ENCODE measurements at regions not wholly inside any gene's neighbourhood (a gene's known extent, or its start where the extent isn't known, plus 50 kb on each side); places are given as distances from the start of the nearest gene placed in this dataset.

DNA sequence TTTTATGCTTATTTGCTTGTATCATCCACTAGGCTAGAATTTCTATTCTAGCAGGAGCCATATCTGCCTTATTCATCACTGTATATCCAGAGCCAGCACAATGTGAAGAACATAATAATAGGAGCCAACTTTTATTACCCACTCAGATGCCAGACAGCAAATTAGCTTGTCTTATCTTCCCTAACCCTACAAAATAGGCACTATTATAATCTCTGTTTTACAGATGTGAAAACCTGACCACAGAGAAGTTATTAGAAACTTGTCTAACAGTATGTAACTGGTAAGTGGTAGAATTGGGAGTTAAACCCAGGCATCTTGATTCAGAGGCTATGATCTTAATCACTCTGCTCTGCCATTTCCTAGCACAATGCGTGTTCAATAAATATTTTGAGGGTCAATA is 579.5 kb downstream of the CAAP1 start:
- DNase-seq (ENCODE audit: low read depth in 2 of 2) = no peak

- no peak for DNase-seq (ENCODE audit: low read depth in 2 of 2)
Measured at GRCh38 chr9:26311463-26311995, 581.1 kb downstream of the CAAP1 start.

- DNase-seq (ENCODE audit: low read depth in 2 of 2) = no peak
Measured at GRCh38 chr9:26310294-26310693, 582.3 kb downstream of the CAAP1 start.

- no peak for DNase-seq (ENCODE audit: low read depth in 2 of 2)
Measured at GRCh38 chr9:26308328-26308727, 584.3 kb downstream of the CAAP1 start.

- DNase-seq (ENCODE audit: low read depth in 2 of 2) = no peak
Measured at GRCh38 chr9:26301659-26302058, 590.9 kb downstream of the CAAP1 start.

DNA sequence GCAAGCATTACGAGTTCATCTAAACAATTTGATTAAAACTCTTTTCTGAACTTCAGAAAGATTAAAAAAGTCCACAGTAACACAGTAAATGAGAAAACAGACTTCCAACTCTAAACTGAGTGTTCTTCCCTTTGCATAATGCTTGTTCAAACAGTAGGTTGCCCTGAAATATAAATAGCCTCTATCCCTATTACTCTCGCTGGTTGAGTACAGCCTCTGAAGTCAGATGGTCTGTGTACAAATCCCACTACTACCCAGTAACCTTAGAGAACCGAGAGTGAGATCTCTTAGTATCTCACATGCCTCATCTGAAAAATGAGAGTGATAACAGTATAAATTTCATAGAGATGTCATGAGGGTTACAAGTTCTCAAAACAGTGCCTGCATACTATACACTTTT is 591.6 kb downstream of the CAAP1 start:
- no peak for DNase-seq (ENCODE audit: low read depth in 2 of 2)

DNA sequence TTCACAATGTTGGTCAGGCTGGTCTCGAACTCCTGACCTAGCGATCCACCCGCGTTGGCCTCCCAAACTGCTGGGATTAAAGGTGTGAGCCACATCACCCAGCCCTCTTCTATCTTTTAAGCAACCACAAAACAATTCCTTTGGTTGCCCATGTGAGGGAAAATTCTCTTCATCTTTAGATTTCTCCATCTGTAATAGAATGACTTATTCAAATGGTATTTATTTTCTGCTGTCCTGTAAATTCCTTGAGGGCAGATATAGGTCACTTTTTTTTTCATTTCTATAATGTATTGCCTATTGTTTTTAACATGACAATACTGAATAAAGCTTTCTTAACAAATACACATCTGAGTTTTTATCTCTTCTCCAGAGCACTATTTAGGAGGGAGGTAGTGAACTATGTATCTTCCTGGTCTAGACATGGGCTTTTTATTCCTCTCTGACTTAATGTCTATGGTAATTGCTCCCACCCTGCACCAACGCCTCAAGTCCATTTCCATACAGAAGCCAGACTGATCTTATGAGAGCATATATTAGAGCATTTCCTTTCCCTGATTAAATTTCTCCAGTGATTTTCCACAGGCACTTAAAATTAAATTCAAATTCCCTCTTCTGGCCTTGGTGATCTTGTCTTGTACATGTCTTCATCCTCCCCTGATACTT is 595.6 kb downstream of the CAAP1 start:
- peak; percentile 27 to 29 for DNase-seq (ENCODE audit: low read depth in 2 of 2)

GRCh38 chr9:26292943-26293342 is 599.7 kb downstream of the CAAP1 start:
- peak; percentile 29 to 42 for DNase-seq (ENCODE audit: low read depth in 2 of 2)

GRCh38 chr9:26271495-26272122 is 593.4 kb upstream of the TUSC1 start:
- no peak for DNase-seq (ENCODE audit: low read depth in 2 of 2)

- no peak for DNase-seq (ENCODE audit: low read depth in 2 of 2)
Measured at GRCh38 chr9:26266146-26266793, 588.0 kb upstream of the TUSC1 start.

DNA sequence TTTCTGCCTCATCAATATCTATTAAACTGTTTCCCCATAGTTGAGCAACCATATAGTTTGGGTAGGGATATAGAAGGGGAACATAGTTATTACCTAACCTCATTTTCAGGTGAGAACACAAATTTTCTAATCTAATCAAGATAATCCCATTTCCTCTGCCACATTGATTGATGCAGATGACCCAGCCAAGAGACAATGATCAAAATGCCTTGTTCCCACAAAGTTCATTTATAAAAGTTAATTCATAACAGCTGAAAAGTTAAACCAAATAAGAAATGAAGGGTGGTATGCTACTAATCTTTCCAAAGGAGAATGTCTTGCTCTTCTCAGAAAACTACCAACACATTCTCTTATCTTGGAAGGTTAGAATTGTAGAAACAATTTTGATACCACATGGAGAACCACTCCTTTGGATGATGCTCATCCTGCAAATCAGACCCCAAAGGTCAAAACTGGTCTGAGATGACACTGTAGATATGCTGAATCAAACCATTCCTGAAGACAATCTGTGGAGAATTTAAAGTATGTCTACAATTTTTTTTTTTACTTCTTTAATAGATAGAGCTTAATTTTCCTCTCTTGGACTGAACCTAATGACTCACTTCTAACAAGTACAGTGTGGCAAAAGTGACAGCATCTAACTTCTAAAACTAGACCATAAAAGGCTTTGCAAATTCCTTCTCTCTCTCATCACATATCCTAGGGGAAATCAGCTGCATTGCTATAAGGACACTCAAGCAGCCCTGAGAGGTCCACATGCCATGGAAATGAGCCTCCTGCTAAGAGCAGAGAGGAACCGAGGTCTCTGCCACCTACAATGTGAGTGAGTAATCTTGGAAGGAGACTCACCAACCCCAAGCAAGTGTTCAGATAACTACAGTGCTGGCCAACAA is 586.7 kb upstream of the TUSC1 start:
- DNase-seq (ENCODE audit: low read depth in 2 of 2) = peak; percentile 92 to 93

DNA sequence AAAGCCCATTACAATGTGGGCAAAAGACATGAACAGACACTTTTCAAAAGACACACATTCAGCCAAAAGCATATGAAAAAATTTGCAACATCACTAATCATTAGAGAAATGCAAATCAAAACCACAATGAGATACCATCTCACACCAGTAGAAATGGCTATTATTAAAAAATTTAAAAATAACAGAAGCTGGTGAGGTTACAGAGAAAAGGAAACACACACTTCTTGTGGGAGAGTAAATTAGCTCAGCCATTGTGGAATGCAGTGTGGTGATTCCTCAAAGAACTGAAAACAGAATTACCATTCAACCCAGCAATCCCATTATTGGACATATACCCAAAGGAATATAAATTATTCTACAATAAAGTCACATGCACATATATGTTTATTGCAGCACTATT is 585.2 kb upstream of the TUSC1 start:
- DNase-seq (ENCODE audit: low read depth in 2 of 2) = no peak

DNA sequence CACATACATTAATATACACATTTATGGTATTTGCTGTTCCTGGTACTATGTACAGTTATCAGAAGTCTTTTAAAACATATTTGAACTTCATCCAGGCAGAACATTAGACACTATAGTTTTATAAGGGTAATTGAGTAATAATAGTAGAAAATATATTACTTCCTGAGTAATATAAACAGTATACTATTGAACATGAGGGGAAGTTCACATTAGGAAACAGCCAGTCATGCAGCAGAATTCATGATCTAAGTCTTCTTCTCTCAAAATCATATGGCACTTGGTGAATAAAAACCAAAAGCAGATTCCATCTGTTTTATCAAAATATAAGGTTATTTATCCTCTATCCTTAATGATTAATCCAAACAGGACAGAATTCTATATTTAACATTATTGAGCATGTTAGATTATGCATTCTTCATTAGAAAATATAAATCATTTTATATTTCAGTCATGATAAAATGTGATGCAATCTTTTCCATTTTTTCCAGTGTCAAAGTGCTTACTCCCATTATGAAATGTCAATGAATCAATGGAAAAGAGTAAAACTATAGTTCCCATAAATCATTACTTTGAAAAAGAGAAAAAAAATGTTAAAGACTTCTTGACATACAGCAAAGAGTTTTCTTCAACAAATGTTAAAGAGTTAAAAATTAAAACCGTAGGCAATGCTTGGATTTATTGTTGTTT is 584.3 kb upstream of the TUSC1 start:
- DNase-seq (ENCODE audit: low read depth in 2 of 2) = peak in 1 of 2 experiments; percentile 48

- peak in 1 of 2 experiments; percentile 79 for DNase-seq (ENCODE audit: low read depth in 2 of 2)
Measured at GRCh38 chr9:26261503-26262330, 583.5 kb upstream of the TUSC1 start.

DNA sequence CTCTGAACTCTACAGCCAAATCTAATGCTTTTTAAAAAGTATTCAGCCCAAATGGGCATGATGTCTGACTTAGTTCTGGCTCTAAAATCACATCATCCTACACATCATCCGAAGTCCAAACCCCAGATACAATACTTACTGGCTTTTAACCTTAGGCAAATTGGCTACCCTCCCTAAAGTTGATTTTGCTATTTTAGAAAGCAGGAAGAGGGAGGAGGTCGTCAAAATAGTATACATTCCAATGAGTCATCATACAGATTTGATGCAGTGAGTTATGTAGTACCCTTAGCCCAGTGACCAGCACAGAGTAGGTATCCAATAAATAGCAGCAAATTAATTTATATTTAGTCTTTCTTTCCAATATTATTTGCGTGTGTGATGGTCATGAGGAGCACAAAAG is 582.0 kb upstream of the TUSC1 start:
- DNase-seq (ENCODE audit: low read depth in 2 of 2) = no peak

GRCh38 chr9:26247861-26248260 is 569.6 kb upstream of the TUSC1 start:
- DNase-seq (ENCODE audit: low read depth in 2 of 2) = no peak

GRCh38 chr9:26244661-26245451 is 566.6 kb upstream of the TUSC1 start:
- DNase-seq (ENCODE audit: low read depth in 2 of 2) = peak in 1 of 2 experiments; percentile 62

- DNase-seq (ENCODE audit: low read depth in 2 of 2) = peak in 1 of 2 experiments; percentile 57
Measured at GRCh38 chr9:26243726-26244125, 565.5 kb upstream of the TUSC1 start.

DNA sequence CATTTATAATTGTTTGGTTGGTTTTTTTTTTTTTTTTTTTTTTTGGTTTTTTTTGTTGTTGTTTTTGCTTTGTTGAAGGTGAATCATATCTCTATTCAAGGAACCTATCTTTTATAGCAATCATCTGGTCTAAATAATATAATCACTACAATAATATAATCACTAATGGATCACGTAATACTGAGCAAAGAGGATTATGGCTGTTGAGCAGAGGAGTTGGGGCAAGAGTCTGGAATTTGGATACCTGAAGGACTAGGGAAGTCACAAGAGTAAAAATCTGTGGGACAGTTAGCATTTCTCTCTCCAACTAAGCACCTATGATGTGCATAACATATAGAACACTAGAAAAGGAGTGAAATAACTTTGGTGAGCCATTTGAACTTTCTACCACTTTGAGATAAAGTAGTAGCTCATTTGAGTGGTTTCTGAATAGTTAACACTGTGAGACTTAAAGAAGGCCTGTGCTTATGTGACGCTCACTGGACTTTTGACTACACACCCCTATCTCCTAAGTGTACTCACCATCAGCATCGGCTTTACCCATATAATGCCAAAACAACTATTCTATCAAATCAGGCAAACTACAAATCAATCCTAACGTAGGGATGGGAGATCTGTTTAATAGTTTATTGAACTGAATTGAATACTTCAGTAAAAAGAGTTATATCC is 564.9 kb upstream of the TUSC1 start:
- no peak for DNase-seq (ENCODE audit: low read depth in 2 of 2)
